ENCODE measurements at regions not wholly inside any gene's neighbourhood (a gene's known extent, or its start where the extent isn't known, plus 50 kb on each side); places are given as distances from the start of the nearest gene placed in this dataset.

- no peak for FAIRE-seq
Measured at GRCh38 chr2:129881786-129882396, 97.6 kb upstream of the RAB6C start.

- no peak for FAIRE-seq
Measured at GRCh38 chr2:129882476-129882875, 97.0 kb upstream of the RAB6C start.

GRCh38 chr2:129883121-129883520, 96.3 kb upstream of the RAB6C start:
- FAIRE-seq = no peak

- FAIRE-seq = no peak
Measured at GRCh38 chr2:129884221-129884786, 95.2 kb upstream of the RAB6C start.

GRCh38 chr2:129885735-129886134, 93.7 kb upstream of the RAB6C start:
- FAIRE-seq = no peak

GRCh38 chr2:129887688-129888266, 91.7 kb upstream of the RAB6C start:
- FAIRE-seq = no peak

GRCh38 chr2:129888461-129888860, 91.0 kb upstream of the RAB6C start:
- FAIRE-seq = no peak

GRCh38 chr2:129888896-129889295, 90.6 kb upstream of the RAB6C start:
- FAIRE-seq = no peak

- FAIRE-seq = no peak
Measured at GRCh38 chr2:129891341-129892320, 87.8 kb upstream of the RAB6C start.

GRCh38 chr2:129892360-129892759, 87.1 kb upstream of the RAB6C start:
- no peak for FAIRE-seq

- no peak for FAIRE-seq
Measured at GRCh38 chr2:129892773-129893172, 86.7 kb upstream of the RAB6C start.

GRCh38 chr2:129893244-129893643, 86.2 kb upstream of the RAB6C start:
- FAIRE-seq = no peak

- FAIRE-seq = no peak
Measured at GRCh38 chr2:129894616-129895015, 84.8 kb upstream of the RAB6C start.

GRCh38 chr2:129895061-129895460, 84.4 kb upstream of the RAB6C start:
- FAIRE-seq = no peak

GRCh38 chr2:129895526-129896082, 83.9 kb upstream of the RAB6C start:
- FAIRE-seq = no peak

GRCh38 chr2:129896226-129897100, 83.0 kb upstream of the RAB6C start:
- FAIRE-seq = no peak

GRCh38 chr2:129901754-129902415, 77.6 kb upstream of the RAB6C start:
- no peak for FAIRE-seq

GRCh38 chr2:129902731-129903585, 76.5 kb upstream of the RAB6C start:
- FAIRE-seq = no peak

- FAIRE-seq = no peak
Measured at GRCh38 chr2:129903586-129904425, 75.7 kb upstream of the RAB6C start.

Data from G401.6 (cell line).